Activated CD4-positive, alpha-beta T cell treated with anti-CD3 and anti-CD28 coated beads, Interleukin-2, amount 10 ng/mL, durations not matched to agents 7 days and 5 days (primary cell): ENCODE measurements at regions not wholly inside any gene's neighbourhood (a gene's known extent, or its start where the extent isn't known, plus 50 kb on each side); places are given as distances from the start of the nearest gene placed in this dataset.

ENCODE experiments used
- CTCF ChIA-PET: fragments of 350-600 bp; sonication (Branson Sonifier 250); formaldehyde crosslinking; loops from one replicate; lab custom pipeline; 2021; ENCODE audit warnings: antibody characterized with exemption; lab: Charles Lee
- POLR2A ChIA-PET: fragments of 350-600 bp; sonication (Branson Sonifier 250); formaldehyde crosslinking; loops from one replicate; lab custom pipeline; 2021; ENCODE audit warnings: antibody characterized with exemption; lab: Charles Lee
- DNase-seq: peaks from one replicate; pipeline ENCODE4 v3.0.0-alpha.2; 2020
- H3K27ac Mint-ChIP-seq: one replicate; pipeline ENCODE4 v1.8.0; 2021; ENCODE audit warnings: mild to moderate bottlenecking, moderate library complexity, mixed read lengths
- H3K27me3 Mint-ChIP-seq: one replicate; pipeline ENCODE4 v1.8.0; 2021; ENCODE audit warnings: mixed read lengths
- H3K36me3 Mint-ChIP-seq: one replicate; pipeline ENCODE4 v1.8.0; 2021; ENCODE audit warnings: low read depth, mixed read lengths
- H3K4me1 Mint-ChIP-seq: one replicate; pipeline ENCODE4 v1.8.0; 2021; ENCODE audit warnings: mixed read lengths
- H3K4me3 Mint-ChIP-seq: one replicate; pipeline ENCODE4 v1.8.0; 2021; ENCODE audit warnings: mild to moderate bottlenecking, moderate library complexity, mixed read lengths
- H3K9me3 Mint-ChIP-seq: one replicate; pipeline ENCODE4 v1.8.0; 2021; ENCODE audit warnings: mixed read lengths

- H3K27ac Mint-ChIP-seq, result no peak overlapping the region
- H3K4me1 Mint-ChIP-seq, result no peaks in the 10 kb centered on the region
- ChIA-PET CTCF (no interaction called here), POLR2A (no interaction called here)
- no peaks in the 10 kb centered on the region for H3K36me3 Mint-ChIP-seq
- DNase-seq, result no peak
- H3K9me3 Mint-ChIP-seq, result no peaks in the 10 kb centered on the region
- no peaks in the 10 kb centered on the region for H3K27me3 Mint-ChIP-seq
- H3K4me3 Mint-ChIP-seq, result no peak overlapping the region
Measured at GRCh38 chr10:55266797-55267196, 465.8 kb upstream of the PCDH15 start.

GRCh38 chr10:55263327-55263726, 462.3 kb upstream of the PCDH15 start:
- POLR2A ChIA-PET, result no interaction called here

GRCh38 chr10:55242544-55242943, 441.5 kb upstream of the PCDH15 start:
- Mint-ChIP-seq H3K9me3 (no peaks in the 10 kb centered on the region), H3K36me3 (no peaks in the 10 kb centered on the region), H3K4me3 (no peak overlapping the region), H3K27me3 (no peaks in the 10 kb centered on the region), H3K4me1 (no peaks in the 10 kb centered on the region), H3K27ac (no peak overlapping the region)
- POLR2A ChIA-PET, result no interaction called here
- DNase-seq, result no peak
- CTCF ChIA-PET, result no interaction called here

More at GRCh38 chr10:55263327-55263726, 462.3 kb upstream of the PCDH15 start:
- Mint-ChIP-seq H3K27ac (no peak overlapping the region), H3K27me3 (no peaks in the 10 kb centered on the region), H3K4me3 (no peak overlapping the region), H3K36me3 (no peaks in the 10 kb centered on the region), H3K9me3 (no peaks in the 10 kb centered on the region), H3K4me1 (no peaks in the 10 kb centered on the region)
- no peak for DNase-seq
- CTCF ChIA-PET, result no interaction called here

GRCh38 chr10:55237462-55237861, 436.4 kb upstream of the PCDH15 start:
- H3K27me3 Mint-ChIP-seq, result no peaks in the 10 kb centered on the region
- H3K27ac Mint-ChIP-seq, result no peak overlapping the region
- no peaks in the 10 kb centered on the region for H3K9me3 Mint-ChIP-seq
- H3K4me3 Mint-ChIP-seq, result no peak overlapping the region
- ChIA-PET CTCF (no interaction called here), POLR2A (no interaction called here)
- H3K4me1 Mint-ChIP-seq, result no peaks in the 10 kb centered on the region
- no peaks in the 10 kb centered on the region for H3K36me3 Mint-ChIP-seq
- no peak for DNase-seq

- POLR2A ChIA-PET, result no interaction called here
- Mint-ChIP-seq H3K27ac (no peak overlapping the region), H3K27me3 (no peaks in the 10 kb centered on the region), H3K36me3 (no peaks in the 10 kb centered on the region), H3K4me3 (no peak overlapping the region), H3K9me3 (no peaks in the 10 kb centered on the region), H3K4me1 (no peaks in the 10 kb centered on the region)
- no peak for DNase-seq
- CTCF ChIA-PET, result no interaction called here
Measured at GRCh38 chr10:55233505-55233904, 432.5 kb upstream of the PCDH15 start.

- Mint-ChIP-seq H3K27me3 (no peaks in the 10 kb centered on the region), H3K4me3 (no peak overlapping the region), H3K9me3 (no peaks in the 10 kb centered on the region), H3K27ac (no peak overlapping the region), H3K4me1 (no peaks in the 10 kb centered on the region), H3K36me3 (no peaks in the 10 kb centered on the region)
- DNase-seq, result no peak
- CTCF ChIA-PET, result no interaction called here
- POLR2A ChIA-PET, result no interaction called here
Measured at GRCh38 chr10:55233090-55233489, 432.1 kb upstream of the PCDH15 start.

- H3K9me3 Mint-ChIP-seq, result no peaks in the 10 kb centered on the region
- H3K27ac Mint-ChIP-seq, result no peak overlapping the region
- POLR2A ChIA-PET, result no interaction called here
- no peaks in the 10 kb centered on the region for H3K27me3 Mint-ChIP-seq
- H3K4me3 Mint-ChIP-seq, result no peak overlapping the region
- H3K36me3 Mint-ChIP-seq, result no peaks in the 10 kb centered on the region
- H3K4me1 Mint-ChIP-seq, result no peaks in the 10 kb centered on the region
- CTCF ChIA-PET, result no interaction called here
- no peak for DNase-seq
Measured at GRCh38 chr10:55232553-55232952, 431.5 kb upstream of the PCDH15 start.

- Mint-ChIP-seq H3K27ac (no peak overlapping the region), H3K4me3 (no peak overlapping the region)
- DNase-seq, result no peak
Measured at GRCh38 chr10:55227967-55228366, 426.9 kb upstream of the PCDH15 start.

GRCh38 chr10:55224007-55224781, 423.2 kb upstream of the PCDH15 start:
- Mint-ChIP-seq H3K36me3 (no peaks in the 10 kb centered on the region), H3K27me3 (no peaks in the 10 kb centered on the region), H3K9me3 (peaks cover 4% of the 10 kb centered on the region), H3K27ac (no peak overlapping the region), H3K4me1 (no peaks in the 10 kb centered on the region), H3K4me3 (no peak overlapping the region)
- ChIA-PET POLR2A (no interaction called here), CTCF (no interaction called here)
- no peak for DNase-seq

More at GRCh38 chr10:55227967-55228366, 426.9 kb upstream of the PCDH15 start:
- Mint-ChIP-seq H3K9me3 (no peaks in the 10 kb centered on the region), H3K4me1 (no peaks in the 10 kb centered on the region), H3K36me3 (no peaks in the 10 kb centered on the region), H3K27me3 (no peaks in the 10 kb centered on the region)
- POLR2A ChIA-PET, result no interaction called here
- CTCF ChIA-PET, result no interaction called here

GRCh38 chr10:55223352-55223751, 422.3 kb upstream of the PCDH15 start:
- CTCF ChIA-PET, result no interaction called here
- no peaks in the 10 kb centered on the region for H3K36me3 Mint-ChIP-seq
- H3K27me3 Mint-ChIP-seq, result no peaks in the 10 kb centered on the region
- H3K4me3 Mint-ChIP-seq, result no peak overlapping the region
- POLR2A ChIA-PET, result no interaction called here
- peaks cover 4% of the 10 kb centered on the region for H3K9me3 Mint-ChIP-seq
- no peaks in the 10 kb centered on the region for H3K4me1 Mint-ChIP-seq
- H3K27ac Mint-ChIP-seq, result no peak overlapping the region
- no peak for DNase-seq

GRCh38 chr10:55220975-55221374, 419.9 kb upstream of the PCDH15 start:
- POLR2A ChIA-PET, result no interaction called here
- H3K4me3 Mint-ChIP-seq, result no peak overlapping the region
- CTCF ChIA-PET, result no interaction called here
- no peak for DNase-seq
- H3K4me1 Mint-ChIP-seq, result no peaks in the 10 kb centered on the region
- H3K9me3 Mint-ChIP-seq, result peaks cover 4% of the 10 kb centered on the region
- no peaks in the 10 kb centered on the region for H3K36me3 Mint-ChIP-seq
- no peak overlapping the region for H3K27ac Mint-ChIP-seq
- no peaks in the 10 kb centered on the region for H3K27me3 Mint-ChIP-seq

- ChIA-PET POLR2A (no interaction called here), CTCF (no interaction called here)
- Mint-ChIP-seq H3K27ac (no peak overlapping the region), H3K9me3 (peaks cover 2% of the 10 kb centered on the region), H3K4me3 (no peak overlapping the region), H3K36me3 (no peaks in the 10 kb centered on the region), H3K27me3 (no peaks in the 10 kb centered on the region), H3K4me1 (no peaks in the 10 kb centered on the region)
- DNase-seq, result no peak
Measured at GRCh38 chr10:55215699-55216098, 414.7 kb upstream of the PCDH15 start.

GRCh38 chr10:55214608-55215007, 413.6 kb upstream of the PCDH15 start:
- no peak overlapping the region for H3K4me3 Mint-ChIP-seq
- H3K9me3 Mint-ChIP-seq, result no peaks in the 10 kb centered on the region
- no peaks in the 10 kb centered on the region for H3K4me1 Mint-ChIP-seq
- CTCF ChIA-PET, result no interaction called here
- no peak overlapping the region for H3K27ac Mint-ChIP-seq
- H3K36me3 Mint-ChIP-seq, result no peaks in the 10 kb centered on the region
- H3K27me3 Mint-ChIP-seq, result no peaks in the 10 kb centered on the region
- POLR2A ChIA-PET, result no interaction called here
- DNase-seq, result no peak

GRCh38 chr10:55212051-55212450, 411.0 kb upstream of the PCDH15 start:
- H3K36me3 Mint-ChIP-seq, result no peaks in the 10 kb centered on the region
- DNase-seq, result no peak
- no peak overlapping the region for H3K4me3 Mint-ChIP-seq
- H3K27ac Mint-ChIP-seq, result no peak overlapping the region
- no peaks in the 10 kb centered on the region for H3K27me3 Mint-ChIP-seq
- no peaks in the 10 kb centered on the region for H3K4me1 Mint-ChIP-seq
- ChIA-PET POLR2A (no interaction called here), CTCF (no interaction called here)
- no peaks in the 10 kb centered on the region for H3K9me3 Mint-ChIP-seq
